WI38 (cell line): ENCODE measurements at regions not wholly inside any gene's neighbourhood (a gene's known extent, or its start where the extent isn't known, plus 50 kb on each side); places are given as distances from the start of the nearest gene placed in this dataset.
"Not testable (repeated sequence)": the region's sequence is repeated elsewhere in the genome, so short reads cannot be mapped to it uniquely, and the experiment has no call there.

Experiments
- H3K4me3 ChIP-seq: 2 replicates; pipeline ENCODE4 v1.5.1; 2011; ENCODE audit warnings: low read depth, mild to moderate bottlenecking, control low read depth, low read length
- TF ChIP-seq, protein P1 (sequence below): IDR thresholded peaks from 2 replicates; pipeline ENCODE4 v1.5.1; 2012; ENCODE audit warnings: low read depth, mild to moderate bottlenecking, control low read depth, low read length

DNA sequence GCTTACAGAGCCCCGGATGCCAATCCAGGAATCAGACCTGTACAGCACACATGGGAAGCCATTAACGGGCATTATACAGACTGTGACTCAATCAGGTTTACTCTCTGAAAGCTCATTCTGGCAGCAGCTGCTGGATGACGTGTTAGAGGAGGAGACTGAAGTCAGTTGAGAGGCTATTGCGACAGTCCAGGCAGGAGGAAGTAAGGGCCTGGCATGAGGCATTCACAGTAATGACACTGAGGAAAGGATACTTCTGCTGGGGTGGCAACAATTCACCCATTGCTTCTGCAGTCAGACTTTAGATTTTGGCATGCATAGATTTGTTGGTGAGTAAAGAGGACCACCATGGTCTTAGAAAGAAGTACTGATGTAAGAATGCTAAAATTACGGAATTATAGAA is 151.0 kb upstream of the HEY2 start:
- TF ChIP-seq, protein P1, sequence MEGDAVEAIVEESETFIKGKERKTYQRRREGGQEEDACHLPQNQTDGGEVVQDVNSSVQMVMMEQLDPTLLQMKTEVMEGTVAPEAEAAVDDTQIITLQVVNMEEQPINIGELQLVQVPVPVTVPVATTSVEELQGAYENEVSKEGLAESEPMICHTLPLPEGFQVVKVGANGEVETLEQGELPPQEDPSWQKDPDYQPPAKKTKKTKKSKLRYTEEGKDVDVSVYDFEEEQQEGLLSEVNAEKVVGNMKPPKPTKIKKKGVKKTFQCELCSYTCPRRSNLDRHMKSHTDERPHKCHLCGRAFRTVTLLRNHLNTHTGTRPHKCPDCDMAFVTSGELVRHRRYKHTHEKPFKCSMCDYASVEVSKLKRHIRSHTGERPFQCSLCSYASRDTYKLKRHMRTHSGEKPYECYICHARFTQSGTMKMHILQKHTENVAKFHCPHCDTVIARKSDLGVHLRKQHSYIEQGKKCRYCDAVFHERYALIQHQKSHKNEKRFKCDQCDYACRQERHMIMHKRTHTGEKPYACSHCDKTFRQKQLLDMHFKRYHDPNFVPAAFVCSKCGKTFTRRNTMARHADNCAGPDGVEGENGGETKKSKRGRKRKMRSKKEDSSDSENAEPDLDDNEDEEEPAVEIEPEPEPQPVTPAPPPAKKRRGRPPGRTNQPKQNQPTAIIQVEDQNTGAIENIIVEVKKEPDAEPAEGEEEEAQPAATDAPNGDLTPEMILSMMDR: no peak
- no peak overlapping the region for H3K4me3 ChIP-seq

DNA sequence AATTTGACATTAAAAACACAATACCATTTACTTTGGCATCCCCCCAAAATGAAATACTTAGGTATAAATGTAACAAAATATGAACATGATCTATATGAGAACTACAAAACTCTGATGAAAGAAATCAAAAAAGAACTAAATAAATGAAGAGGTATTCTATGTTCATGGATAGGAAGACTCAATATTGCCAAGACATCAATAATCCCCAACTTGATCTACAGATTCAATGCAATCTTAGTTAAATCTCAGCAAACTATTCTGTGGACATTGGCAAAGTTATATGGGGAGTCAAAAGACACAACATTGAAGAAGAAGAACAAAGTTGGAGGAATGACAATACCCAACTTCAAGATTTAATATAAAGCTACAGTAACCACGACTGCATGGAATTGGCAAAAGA is 145.2 kb upstream of the HEY2 start:
- TF ChIP-seq, protein P1: no peak
- H3K4me3 ChIP-seq: no peak overlapping the region

DNA sequence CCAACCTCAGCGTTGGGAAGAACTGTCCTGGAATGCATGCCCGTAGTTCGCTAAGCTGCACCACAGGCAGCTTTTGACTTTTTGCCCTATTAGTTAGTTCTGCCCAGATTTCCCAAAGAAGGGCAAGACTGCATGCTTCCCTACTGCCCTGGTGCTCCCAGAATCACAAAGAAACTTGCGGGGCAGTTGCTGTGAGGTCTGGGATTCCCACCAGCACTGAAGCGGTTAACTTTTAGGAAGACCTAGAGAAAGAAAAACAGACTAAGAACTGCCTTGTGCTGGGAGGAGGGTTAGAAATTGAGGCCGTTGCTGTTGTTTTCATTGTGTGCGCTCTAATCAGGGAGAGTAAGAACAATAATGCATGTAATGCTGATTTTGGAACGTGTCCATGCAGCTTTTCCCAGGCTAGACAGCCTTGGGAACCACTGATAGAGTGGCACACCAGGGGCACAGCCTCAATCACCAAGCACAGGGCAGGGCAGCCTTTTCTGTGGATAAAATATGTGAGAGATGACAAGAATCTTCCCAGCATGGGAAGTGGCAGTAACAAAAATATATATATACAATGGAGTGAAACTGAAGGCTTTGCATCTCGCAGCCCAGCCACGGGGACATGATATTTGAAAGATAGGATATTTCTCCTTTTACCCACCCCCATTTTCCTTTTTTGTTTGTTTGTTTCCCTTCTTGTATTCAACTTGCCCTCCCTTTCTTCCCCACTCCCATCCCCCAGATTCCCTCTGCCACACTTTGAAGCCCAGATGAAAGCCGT is 137.7 kb upstream of the HEY2 start:
- TF ChIP-seq, protein P1: no peak
- no peak overlapping the region for H3K4me3 ChIP-seq

DNA sequence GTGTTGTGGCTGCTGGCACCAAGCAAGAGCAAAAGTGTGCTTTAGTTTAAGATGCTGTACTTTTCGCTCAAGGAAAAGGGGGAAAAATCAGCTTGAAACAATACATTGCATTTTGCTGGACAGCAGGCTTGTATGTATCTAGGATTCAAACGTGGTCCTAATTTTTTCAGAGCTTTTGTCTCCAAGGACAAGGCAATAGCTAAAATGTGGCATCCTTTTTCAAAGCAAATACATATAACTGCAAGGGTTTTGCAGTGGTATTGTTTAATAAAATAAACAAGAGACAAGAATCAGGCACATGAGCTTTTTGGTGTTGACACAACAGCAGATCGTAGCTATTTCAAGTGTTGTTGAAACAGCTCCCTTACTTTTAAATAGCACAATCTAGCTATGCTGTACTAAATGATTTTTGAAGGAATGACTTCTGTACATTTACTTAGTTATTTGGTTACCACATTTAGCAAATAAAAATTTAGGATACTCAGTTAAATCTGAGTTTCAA is 137.0 kb upstream of the HEY2 start:
- TF ChIP-seq, protein P1: no peak
- no peak overlapping the region for H3K4me3 ChIP-seq

DNA sequence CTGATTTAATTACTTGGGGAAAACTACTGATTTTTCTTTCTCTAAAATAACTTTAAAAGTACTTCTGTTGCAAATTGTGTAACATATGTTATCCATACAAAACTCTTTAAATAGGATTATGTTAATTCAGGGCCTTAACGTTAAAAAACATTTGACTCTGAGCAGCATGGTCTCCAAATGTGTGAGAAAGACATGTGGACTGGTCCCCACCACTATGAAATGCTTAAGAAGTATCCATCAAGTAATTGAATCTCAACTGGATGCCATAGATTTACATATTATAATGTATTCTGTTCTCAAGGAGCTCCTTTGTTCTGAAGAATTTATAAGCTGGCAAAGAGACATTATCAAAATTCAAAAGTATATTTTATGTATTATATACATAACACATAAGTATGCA is 130.8 kb upstream of the HEY2 start:
- H3K4me3 ChIP-seq: no peak overlapping the region
- TF ChIP-seq, protein P1: no peak

DNA sequence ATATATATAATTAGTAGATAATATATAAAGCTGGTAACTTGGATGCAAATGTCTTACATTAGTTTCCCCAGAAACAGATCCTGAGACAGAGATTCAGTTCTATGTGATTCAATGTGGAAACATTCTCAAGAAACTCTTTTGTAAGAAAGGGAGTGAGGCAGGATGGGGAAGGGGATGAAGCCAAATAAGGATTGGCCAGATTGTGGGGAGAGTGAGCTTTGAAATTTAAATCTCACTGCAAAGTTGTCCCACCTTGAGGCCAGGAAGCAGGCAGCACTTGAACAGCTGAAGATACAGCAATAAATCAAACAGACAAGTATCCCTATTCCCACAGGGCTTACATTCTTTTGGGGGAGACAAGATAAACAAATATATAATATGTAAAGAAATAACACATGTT is 126.3 kb upstream of the HEY2 start:
- TF ChIP-seq, protein P1: no peak
- no peak overlapping the region for H3K4me3 ChIP-seq

DNA sequence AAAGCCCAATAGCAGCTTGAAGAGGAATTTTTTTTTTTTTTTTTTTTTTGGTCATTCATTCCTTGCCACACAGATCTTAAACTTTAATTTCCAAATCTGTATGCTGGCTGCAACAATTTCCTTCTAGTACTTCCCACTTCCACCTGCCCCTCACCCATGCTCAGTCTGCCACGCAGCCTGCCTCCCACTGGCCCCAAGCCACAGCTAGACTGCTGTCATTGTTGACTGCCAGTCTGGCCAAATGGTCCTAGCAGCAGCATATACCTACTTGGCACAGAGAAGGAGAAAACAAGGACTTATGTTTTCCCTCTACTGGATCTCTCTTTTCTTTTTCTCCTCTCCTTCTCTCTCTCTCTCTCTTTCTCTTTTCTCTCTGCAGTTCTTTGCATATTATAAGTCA is 118.3 kb upstream of the HEY2 start:
- TF ChIP-seq, protein P1: no peak
- H3K4me3 ChIP-seq: no peak overlapping the region

DNA sequence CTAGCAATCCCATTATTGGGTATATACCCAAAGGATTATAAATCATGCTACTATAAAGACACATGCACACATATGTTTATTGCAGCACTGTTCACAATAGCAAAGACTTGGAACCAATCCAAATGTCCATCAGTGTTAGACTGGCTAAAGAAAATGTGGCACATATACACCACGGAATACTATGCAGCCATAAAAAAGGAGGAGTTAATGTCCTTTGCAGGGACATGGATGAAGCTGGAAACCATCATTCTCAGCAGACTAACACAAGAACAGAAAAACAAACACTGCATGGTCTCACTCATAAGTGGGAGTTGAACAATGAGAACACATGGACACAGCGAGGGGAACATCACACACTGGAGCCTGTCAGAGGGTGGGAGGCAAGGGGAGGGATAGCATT is 113.4 kb upstream of the HEY2 start:
- not testable (repeated sequence) for H3K4me3 ChIP-seq
